Activated CD8-positive, alpha-beta T cell treated with anti-CD3 and anti-CD28 coated beads for 36 hours (primary cell): ENCODE measurements at regions not wholly inside any gene's neighbourhood (a gene's known extent, or its start where the extent isn't known, plus 50 kb on each side); places are given as distances from the start of the nearest gene placed in this dataset.
A peak's percentile ranks its signal among the peaks of the same experiment; 100 is the strongest.

Experiments
- ATAC-seq: fragments of 200-7000 bp; cut with Tn5 transposase; one replicate; pipeline ENCODE4 v1.10.0; 2021; ENCODE audit warnings: mild to moderate bottlenecking, moderate library complexity
- CTCF ChIA-PET: fragments of 350-600 bp; sonication (Branson Sonifier 250); formaldehyde crosslinking; loops from one replicate; lab custom pipeline; 2021; ENCODE audit warnings: antibody characterized with exemption; lab: Charles Lee
- POLR2A ChIA-PET: fragments of 350-600 bp; sonication (Branson Sonifier 250); formaldehyde crosslinking; loops from one replicate; lab custom pipeline; 2021; ENCODE audit warnings: antibody characterized with exemption; lab: Charles Lee
- DNase-seq: peaks from one replicate; pipeline ENCODE4 v3.0.0-alpha.2; 2020
- H3K27ac Mint-ChIP-seq: one replicate; pipeline ENCODE4 v1.8.0; 2021; ENCODE audit warnings: mild to moderate bottlenecking, mixed read lengths
- H3K27me3 Mint-ChIP-seq: one replicate; pipeline ENCODE4 v1.8.0; 2021; ENCODE audit warnings: mixed read lengths
- H3K36me3 Mint-ChIP-seq: one replicate; pipeline ENCODE4 v1.8.0; 2021; ENCODE audit warnings: low read depth, mixed read lengths
- H3K4me1 Mint-ChIP-seq: one replicate; pipeline ENCODE4 v1.8.0; 2021; ENCODE audit warnings: low read depth, mixed read lengths
- H3K4me3 Mint-ChIP-seq: one replicate; pipeline ENCODE4 v1.8.0; 2021; ENCODE audit warnings: mild to moderate bottlenecking, moderate library complexity, mixed read lengths
- H3K9me3 Mint-ChIP-seq: one replicate; pipeline ENCODE4 v1.8.0; 2021; ENCODE audit warnings: mixed read lengths
- CTCF ChIP-seq: fragments of 200-600 bp; IDR thresholded peaks from one replicate; pipeline ENCODE4 v1.8.0; 2022; ENCODE audit warnings: antibody characterized with exemption, mild to moderate bottlenecking
- intact Hi-C: fragments of 100-400 bp; cut with micrococcal nuclease; formaldehyde crosslinking; loops from one replicate; pipeline ENCODE4 v1.10.0; 2022

- POLR2A ChIA-PET, result no interaction called here
- CTCF ChIA-PET, result no interaction called here
- Mint-ChIP-seq H3K9me3 (no peaks in the 10 kb centered on the region), H3K27me3 (peaks cover 5% of the 10 kb centered on the region), H3K27ac (no peak overlapping the region), H3K4me1 (peaks cover 8% of the 10 kb centered on the region), H3K4me3 (no peak overlapping the region), H3K36me3 (no peaks in the 10 kb centered on the region)
- ATAC-seq (no peak), DNase-seq (no peak)
- TF ChIP-seq CTCF, result no peak
- intact Hi-C loops, result no loop called here
Observed at GRCh38 chr3:24043168-24043567, 98.1 kb downstream of the NR1D2 start.

DNA sequence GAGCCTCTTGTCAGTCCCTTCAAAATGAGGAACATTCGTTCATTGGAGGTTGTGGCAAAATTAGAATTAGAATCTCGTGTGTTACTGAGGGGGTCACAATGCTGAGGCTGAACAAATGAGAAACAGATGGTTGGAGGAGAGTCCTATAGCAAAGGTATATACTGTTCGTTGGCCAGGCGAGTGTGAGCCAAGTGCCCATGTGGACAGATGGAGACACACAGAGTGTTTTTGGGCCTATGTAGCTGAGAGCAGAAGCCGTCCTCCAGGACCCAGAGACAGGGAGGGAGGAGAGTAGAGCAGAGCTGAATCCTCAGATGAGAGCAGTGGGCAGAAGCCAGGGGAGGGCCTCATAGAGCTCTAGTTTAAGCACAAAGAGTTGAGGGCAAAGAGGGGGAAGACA is 98.9 kb downstream of the NR1D2 start:
- H3K4me1 Mint-ChIP-seq, result peaks cover 8% of the 10 kb centered on the region
- peaks cover 5% of the 10 kb centered on the region for H3K27me3 Mint-ChIP-seq
- H3K27ac Mint-ChIP-seq, result no peak overlapping the region
- intact Hi-C loops, result no loop called here
- DNase-seq (no peak), ATAC-seq (no peak)
- no peak overlapping the region for H3K4me3 Mint-ChIP-seq
- no peaks in the 10 kb centered on the region for H3K9me3 Mint-ChIP-seq
- POLR2A ChIA-PET, result no interaction called here
- no peak for TF ChIP-seq CTCF
- CTCF ChIA-PET, result no interaction called here
- no peaks in the 10 kb centered on the region for H3K36me3 Mint-ChIP-seq

GRCh38 chr3:24046214-24046613 is 101.1 kb downstream of the NR1D2 start:
- peaks cover 5% of the 10 kb centered on the region for H3K27me3 Mint-ChIP-seq
- no peaks in the 10 kb centered on the region for H3K9me3 Mint-ChIP-seq
- POLR2A ChIA-PET, result no interaction called here
- intact Hi-C loops, result no loop called here
- DNase-seq (no peak), ATAC-seq (no peak)
- H3K4me1 Mint-ChIP-seq, result peaks cover 8% of the 10 kb centered on the region
- TF ChIP-seq CTCF, result no peak
- CTCF ChIA-PET, result interaction anchor here (1.2 to 1.3 kb wide), 2 partner anchors 10 to 47 kb away, joined by 3 read pairs; no protein-coding TSS in a partner anchor
- no peak overlapping the region for H3K27ac Mint-ChIP-seq
- H3K36me3 Mint-ChIP-seq, result no peaks in the 10 kb centered on the region
- no peak overlapping the region for H3K4me3 Mint-ChIP-seq

DNA sequence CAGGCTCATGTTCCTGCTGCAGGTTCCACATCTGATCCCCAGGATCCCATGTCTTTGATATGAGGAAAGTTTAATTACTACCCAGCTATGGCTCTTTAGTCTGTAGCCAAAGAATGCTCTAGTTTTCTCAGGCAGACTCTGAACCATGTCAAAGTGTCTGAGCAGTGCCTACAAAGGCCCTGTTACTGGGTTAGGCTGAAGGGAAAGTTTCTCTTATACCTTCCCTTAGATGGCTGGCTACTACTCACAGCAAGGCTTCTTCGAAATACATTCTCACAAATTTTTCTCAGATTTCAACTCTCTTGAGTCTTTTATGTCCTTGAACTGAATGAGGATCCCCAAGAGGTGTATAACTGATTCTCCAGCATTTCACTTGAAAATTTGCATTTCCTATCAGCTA is 102.4 kb downstream of the NR1D2 start:
- TF ChIP-seq CTCF, result no peak
- intact Hi-C loops, result no loop called here
- POLR2A ChIA-PET, result no interaction called here
- Mint-ChIP-seq H3K9me3 (no peaks in the 10 kb centered on the region), H3K27ac (no peak overlapping the region), H3K36me3 (no peaks in the 10 kb centered on the region), H3K4me1 (peaks cover 8% of the 10 kb centered on the region), H3K4me3 (no peak overlapping the region), H3K27me3 (peaks cover 5% of the 10 kb centered on the region)
- CTCF ChIA-PET, result no interaction called here
- DNase-seq (no peak), ATAC-seq (peak; percentile 6)

- Mint-ChIP-seq H3K9me3 (no peaks in the 10 kb centered on the region), H3K27me3 (peaks cover 4% of the 10 kb centered on the region), H3K36me3 (no peaks in the 10 kb centered on the region), H3K4me3 (no peak overlapping the region), H3K27ac (no peak overlapping the region), H3K4me1 (peaks cover 8% of the 10 kb centered on the region)
- intact Hi-C loops, result no loop called here
- no peak for TF ChIP-seq CTCF
- DNase-seq, result no peak
- POLR2A ChIA-PET, result no interaction called here
- ATAC-seq, result no peak
- CTCF ChIA-PET, result no interaction called here
Observed at GRCh38 chr3:24048843-24049242, 103.8 kb downstream of the NR1D2 start.
